ENCODE measurements at regions not wholly inside any gene's neighbourhood (a gene's known extent, or its start where the extent isn't known, plus 50 kb on each side); places are given as distances from the start of the nearest gene placed in this dataset.

GRCh38 chr12:5379749-5380496, 52.0 kb upstream of the NTF3 start:
- Histone ChIP-seq H2AFZ (ENCODE audit: low read depth, low read length) (no peak overlapping the region), H3K9me2 (ENCODE audit: insufficient read depth, low read length) (no peaks in the 10 kb centered on the region), H3K4me3 (ENCODE audit: low read length) (no peak overlapping the region), H3F3A (ENCODE audit: insufficient read depth, low read length, poor library complexity, severe bottlenecking) (no peaks in the 10 kb centered on the region), H3K9ac (ENCODE audit: low read length) (no peak overlapping the region), H3K27ac (ENCODE audit: low read length) (no peak overlapping the region), H3K36me3 (ENCODE audit: insufficient read depth, low read length) (no peaks in the 10 kb centered on the region), H4K20me1 (ENCODE audit: insufficient read depth) (no peaks in the 10 kb centered on the region), H3K4me2 (ENCODE audit: low read length) (no peak overlapping the region), H3K9me3 (ENCODE audit: low read length) (no peaks in the 10 kb centered on the region), H3K27me3 (ENCODE audit: insufficient read depth, low read depth, low read length) (no peaks in the 10 kb centered on the region), H3K79me2 (replicated peaks; ENCODE audit: insufficient read depth, low read length) (no peaks in the 10 kb centered on the region)
- TF ChIP-seq CTCF (IDR thresholded peaks at IDR 0.05; ENCODE audit: poor library complexity, severe bottlenecking), result no peak
- no peak for TF ChIP-seq TAF1 (IDR thresholded peaks at IDR 0.05; ENCODE audit: low read depth)
